HG02798 (cell line): ENCODE measurements at regions not wholly inside any gene's neighbourhood (a gene's known extent, or its start where the extent isn't known, plus 50 kb on each side); places are given as distances from the start of the nearest gene placed in this dataset.
A peak's percentile ranks its signal among the peaks of the same experiment; 100 is the strongest.

Source experiments
- ATAC-seq: cut with Tn5 transposase; IDR thresholded peaks from one replicate; pipeline ENCODE4 v1.9.1; 2021; ENCODE audit warnings: mild to moderate bottlenecking; ENCODE audit not compliant: unreplicated experiment, poor library complexity

DNA sequence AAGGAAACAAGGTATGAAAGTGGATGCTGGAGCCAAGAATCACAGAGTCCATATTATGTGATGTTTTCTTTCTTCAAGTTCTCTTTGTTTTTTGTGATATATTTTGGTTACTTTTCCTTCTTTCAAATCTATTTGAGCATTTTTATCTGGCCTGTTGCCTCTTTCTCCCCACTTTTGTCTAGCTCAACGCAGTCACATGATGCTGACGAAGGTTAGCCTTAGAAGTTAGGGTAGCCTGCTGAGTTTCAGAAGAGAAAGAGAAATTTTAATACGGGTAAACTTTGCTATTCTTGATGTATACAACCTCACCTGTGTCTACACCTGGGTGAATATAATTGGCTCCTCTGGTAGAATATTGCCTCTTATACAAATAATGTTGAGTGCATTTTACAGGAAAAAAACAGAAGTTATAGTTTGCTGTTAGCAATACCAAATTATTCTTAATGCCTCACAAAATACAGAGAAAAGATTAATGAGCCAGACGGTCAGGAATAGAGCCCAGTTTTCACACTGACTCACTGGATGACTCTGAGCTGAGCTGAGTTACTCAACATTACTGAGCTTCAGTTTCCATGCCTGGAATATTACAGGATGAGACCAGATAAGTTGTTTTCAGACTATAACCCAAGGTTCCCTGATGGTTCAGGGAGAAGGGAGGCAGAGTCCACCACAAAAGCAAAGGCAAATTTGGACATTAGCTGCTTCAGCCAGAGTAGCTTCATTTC is 161.6 kb upstream of the BDNF start:
- no peak for ATAC-seq

DNA sequence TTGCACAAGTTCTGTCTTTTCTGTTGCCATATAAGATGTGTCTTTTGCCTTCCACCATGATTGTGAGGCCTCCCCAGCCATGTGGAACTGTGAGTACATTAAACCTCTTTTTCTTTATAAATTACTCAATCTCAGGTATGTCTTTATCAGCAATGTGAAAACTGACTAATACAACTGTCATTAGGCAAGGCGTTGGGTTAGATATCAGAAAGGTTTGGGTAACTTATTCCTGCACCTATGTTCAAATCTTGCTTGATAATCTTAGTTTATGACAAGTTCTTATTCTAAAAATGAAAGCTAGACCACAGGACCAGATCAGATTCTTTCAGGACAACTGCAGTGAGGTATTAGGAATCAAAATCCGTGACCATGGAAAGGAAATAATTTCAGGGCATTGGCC is 160.6 kb upstream of the BDNF start:
- ATAC-seq: no peak

DNA sequence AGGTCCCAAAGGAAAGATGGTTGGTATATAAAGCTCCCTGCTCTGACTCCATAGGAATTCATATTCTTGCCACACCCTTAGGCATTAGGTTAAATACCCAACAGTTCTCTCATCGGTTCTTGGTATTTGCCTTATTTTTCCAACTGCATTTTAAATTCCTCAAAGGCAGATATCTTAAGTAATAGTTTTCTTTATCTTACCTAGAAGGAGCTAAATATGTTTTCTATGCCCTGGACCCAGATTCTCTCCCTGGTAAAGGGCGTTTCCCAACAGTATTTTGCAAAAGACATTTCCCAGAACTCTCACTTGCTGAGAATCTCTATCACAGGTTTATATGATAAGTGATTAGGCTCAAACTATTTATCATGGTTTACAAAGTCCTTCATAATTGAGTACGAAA is 158.6 kb upstream of the BDNF start:
- no peak for ATAC-seq

DNA sequence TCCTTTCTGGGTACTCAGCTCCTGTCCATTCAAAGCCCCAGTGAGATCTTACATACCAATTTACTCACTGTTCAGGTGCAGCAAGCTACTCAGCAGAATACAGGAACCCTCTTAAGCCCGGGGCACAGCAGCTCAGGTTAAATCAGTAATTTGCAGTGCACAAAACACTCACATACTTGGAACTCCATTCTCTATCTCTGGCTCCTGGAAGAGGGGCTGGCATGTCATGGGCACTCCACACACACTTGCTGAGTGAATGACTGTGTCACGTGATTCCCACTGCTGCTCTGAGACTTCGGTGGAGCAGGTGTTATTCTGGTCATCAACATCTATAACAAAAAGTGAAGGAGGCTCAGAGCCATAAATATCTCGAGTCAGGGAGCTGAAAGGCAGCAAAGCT is 157.3 kb upstream of the BDNF start:
- ATAC-seq: no peak

DNA sequence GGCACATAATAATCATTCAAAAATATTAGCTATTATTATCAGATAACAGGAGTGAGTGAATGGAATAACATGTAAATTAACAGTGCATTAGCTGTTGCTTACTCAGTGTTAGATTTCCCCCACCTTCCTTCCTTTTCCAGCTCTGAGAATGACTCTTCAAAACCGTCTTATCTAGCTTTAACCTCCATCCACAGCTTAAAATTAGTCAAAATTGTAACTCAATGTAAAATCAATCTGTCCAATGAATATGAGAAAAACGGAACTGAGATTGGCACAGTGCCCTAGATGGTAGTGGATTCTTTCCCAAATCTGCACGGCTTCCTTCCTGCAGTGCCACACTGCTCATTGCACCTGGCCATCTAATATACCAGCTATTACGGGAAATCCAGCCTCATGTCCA is 156.8 kb upstream of the BDNF start:
- ATAC-seq: no peak

DNA sequence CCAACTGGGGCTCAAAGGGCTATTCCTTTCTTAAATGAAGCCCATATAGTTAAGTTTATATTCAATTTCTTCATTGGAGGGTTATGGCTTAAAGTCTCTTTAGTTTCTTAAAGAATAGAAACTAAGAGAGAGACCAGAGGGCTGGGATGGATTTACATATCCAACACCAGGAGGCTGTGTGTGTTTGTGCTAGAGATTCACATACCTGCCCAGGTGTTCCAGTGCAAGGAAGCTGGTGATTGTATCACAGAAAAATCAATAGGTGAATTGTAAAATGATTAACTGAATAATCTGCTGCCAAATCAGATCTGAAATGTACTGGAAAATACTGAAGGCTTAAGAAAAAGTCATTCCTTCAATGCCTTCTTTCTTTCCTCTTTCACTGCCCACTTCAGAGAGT is 148.2 kb upstream of the BDNF start:
- ATAC-seq: no peak

DNA sequence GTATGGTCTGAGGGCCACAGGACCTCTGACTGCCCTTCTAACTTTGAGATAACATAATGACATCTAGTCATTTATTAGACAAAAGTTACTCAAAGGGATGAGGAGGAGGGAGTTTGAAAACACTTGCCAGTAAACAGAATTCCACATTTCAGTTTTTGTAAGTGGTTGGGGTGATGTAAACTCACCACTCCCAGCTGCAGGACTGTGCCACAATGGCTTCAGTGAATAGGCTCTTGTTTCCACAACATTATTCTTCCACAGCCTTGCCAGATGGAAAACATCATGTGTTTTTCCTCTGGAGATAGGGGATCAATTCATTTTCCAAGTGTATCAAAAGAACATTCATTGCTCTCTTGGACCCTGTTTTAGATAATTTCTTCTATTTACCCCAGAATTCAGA is 147.2 kb upstream of the BDNF start:
- ATAC-seq: no peak

DNA sequence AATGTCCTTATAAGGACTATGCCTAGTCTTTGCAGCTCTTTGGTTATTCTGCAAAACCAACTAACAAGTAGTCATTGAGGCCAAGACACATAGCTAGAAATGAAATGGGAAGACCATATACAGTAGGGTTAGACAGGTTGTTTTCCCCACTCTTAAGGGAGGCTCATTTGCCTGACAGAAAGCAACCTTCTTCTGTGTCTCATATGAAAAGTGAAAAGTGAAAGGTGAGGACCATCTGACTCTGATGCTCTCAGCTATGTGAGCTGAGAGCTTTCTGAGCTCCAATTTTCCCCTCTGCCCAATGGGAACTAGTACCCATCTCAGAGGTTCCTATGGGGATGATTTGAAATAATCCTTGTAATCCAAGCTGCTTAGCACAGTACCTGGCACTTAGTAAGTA is 142.0 kb upstream of the BDNF start:
- peak; percentile 58 for ATAC-seq

DNA sequence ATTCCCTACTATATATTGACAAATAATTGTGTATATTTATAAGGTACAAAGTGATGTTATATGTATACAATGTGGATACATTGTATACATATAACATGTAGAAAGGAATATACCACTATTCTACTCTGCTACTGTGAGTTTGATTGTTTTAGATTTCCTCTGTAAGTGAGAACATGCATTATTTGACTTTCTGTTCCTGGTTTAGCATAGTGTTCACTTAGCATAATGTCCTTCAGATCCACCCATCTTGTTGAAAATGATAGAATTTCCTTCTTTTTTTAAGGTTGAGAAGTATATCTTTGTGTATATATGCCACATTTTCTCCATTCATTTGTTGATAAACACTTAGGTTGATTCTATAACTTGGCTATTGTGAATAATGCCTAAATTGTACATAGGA is 140.8 kb upstream of the BDNF start:
- ATAC-seq: no peak

DNA sequence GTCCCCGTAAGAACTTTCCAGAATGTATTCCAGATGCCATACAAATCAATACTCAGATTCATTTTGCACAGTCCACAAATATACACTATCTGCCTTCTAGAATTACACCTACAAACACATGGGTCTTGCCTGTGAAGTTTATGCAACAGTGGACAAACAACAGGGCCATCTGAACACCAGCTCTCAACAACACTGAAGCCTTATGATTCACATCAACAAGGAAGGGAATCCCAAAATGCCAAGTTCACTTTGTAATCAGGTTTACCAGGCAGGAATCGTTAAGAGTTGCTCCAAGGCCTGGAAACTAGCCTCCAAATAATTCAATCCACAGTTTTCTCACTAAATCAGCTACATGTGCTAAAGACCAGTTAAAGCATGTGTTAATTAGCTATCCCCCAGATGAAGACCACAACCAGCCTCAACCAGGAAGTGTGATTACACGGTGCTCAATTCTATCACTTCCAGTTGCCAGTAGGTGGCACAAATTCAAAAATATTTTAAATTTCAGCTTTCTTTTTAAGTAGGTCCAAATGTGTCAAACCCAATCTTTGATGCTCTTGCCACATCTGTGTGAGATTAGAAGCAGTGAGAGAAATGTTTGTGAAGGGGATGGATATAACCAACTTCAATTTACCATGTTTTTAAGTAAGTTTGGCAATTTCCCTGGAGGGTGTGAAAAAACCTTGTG is 139.1 kb upstream of the BDNF start:
- no peak for ATAC-seq

DNA sequence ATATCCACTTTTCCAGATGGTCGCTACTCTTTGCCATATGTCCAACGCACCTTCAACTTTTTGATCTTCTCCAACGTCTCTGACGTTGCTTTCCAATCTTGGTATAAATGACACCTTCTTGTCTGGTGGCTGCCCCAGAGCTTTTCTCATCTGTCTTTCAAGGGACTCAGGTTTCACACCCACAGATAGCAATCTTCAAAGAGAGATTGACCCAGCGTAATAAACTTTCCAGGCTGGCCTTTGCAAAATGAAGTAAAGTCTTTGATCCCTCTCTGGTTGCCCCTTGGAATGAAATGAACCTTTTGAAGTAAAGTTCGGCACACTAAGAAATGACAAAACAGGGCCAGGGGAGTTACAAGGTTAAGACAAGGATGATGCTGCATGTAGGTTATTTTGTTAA is 138.4 kb upstream of the BDNF start:
- no peak for ATAC-seq

DNA sequence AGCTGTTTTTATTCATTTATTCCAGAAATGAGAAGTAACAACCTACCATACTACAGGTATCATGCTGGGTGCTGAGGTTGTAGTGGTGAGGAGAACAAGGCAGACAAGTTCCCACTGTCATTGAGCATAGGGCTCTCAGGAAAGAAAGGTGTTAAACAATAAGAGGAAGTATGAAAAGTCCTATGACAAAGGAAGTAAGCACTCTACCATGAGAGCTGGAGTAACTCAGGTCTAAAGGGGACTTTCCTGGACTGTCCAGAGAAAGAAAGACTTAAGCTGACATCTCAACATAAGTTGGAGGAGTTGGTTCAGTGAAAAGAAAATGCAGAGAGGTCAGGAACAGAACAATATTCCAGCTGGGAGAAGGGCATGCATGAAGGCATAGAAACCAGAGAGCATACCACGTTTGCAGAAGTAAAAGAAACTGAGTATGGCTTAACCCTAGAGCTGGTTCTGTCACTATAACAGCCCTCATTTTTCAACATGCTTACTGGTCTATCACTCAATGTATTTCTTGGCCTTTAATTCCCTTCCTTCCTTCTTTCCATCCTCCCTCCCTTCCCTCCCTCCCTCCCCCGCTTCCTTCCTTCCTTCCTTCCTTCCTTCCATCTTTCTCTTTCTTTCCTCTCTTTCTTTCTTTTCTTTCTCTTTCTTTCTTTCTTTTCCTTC is 137.8 kb upstream of the BDNF start:
- ATAC-seq: peak; percentile 88

DNA sequence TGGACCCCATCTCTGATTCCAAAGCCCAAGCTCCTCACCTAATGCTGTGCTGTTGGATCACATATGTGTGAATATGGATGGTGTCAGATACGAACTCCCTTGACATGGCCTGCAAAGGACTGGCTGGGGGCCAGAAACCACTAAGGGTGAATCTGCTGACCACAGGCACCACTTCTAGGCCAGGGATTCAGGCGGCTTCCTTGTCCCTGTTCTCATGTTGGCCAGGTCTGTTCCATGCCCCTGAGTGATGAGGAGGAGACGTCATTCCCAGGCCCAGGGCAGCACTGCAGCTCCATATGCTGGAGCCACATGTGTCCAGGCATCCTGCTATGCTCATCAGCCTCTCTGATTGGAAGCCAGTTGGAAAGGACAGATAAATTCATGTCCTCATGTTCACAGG is 130.0 kb upstream of the BDNF start:
- no peak for ATAC-seq

DNA sequence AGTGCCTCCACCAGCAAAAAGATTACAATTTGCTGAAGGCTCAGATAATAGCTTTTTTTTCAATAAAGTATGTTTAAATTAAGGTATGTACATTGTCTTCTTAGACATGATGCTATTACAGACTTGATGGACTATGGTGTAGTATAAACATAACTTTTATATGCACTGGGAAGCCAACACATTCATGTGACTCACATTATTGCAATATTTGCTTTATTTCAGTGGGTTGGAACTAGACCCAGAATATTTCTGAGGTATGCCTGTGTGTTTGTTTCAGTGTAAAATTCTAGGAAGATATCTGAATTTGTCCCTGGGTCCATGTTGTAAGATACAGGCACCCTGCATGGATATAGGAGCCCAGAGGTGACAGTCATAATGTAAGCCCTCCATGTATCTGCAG is 120.0 kb upstream of the BDNF start:
- no peak for ATAC-seq

DNA sequence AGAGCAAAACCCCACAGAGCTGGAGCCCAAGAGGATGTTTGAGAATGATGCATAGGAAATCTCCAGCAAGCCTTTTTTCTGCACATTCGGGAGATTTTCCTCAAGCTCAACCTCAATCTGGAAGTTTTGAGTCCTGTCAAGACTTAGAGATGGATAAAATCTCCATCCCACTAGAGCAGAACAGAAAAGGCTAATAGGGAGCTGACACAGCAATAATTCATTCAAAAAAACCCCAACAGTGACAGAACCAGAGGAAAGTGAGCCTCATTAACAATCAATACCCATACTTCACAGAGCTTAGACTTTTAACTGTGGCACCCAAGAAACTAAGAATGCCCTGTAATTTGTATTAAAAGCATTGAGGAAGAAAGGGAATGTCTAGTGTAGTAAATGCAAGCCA is 115.9 kb upstream of the BDNF start:
- ATAC-seq: no peak

DNA sequence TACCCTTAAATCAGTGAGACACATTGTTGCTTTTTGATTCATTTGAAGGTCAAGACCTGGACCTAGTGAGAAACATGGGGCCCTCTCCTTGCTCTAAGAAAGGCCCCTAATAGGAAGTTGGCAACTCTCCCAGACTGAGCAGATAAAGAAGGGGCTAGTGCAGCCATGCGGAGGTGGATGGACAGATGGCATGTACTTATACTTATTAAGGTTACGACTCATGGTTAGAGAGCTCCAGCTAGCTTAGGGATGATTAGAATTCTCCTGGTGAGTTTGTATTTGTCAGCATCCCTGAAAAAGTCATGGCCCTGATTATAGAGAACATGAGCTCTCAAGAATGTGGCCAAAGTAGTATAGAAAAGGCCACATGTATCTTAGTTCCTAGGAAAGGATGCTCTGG is 112.1 kb upstream of the BDNF start:
- ATAC-seq: no peak

DNA sequence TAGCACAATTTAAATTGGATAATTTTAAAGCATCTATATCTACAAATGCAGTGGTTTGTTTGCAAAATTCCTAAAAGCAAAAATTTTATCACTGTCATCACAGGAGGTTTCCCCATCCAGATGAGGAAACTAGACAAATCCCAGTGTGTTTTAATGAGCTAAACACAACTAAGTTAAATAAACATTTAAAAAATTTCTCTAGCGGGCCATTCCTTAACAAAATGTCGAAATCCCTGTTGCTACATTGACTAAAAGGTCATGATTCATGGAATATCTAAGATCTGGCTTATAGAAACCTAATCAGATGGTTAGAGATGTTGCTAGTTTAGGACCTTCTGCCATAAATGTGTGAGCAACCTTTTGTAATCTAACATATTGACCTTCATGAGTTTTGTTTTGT is 107.3 kb upstream of the BDNF start:
- no peak for ATAC-seq

DNA sequence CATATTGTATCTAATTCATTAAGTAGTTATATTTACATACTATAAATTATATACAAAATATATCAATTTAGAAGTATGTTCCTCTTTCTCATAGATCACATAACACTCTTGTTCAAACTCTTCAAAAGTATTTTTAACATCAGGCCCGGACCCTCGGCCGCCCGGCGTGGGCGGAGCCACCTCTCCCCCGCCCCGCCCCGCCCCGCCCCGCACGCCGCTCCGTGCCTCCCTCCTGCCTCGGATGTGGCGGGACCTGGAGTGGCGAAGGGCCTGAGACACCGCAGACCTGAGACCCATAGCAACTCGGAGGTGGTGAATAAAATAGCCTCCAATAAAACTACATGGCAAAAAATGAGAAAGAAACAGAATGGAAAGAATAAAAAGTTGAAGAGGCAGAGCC is 105.9 kb upstream of the BDNF start:
- ATAC-seq: no peak

DNA sequence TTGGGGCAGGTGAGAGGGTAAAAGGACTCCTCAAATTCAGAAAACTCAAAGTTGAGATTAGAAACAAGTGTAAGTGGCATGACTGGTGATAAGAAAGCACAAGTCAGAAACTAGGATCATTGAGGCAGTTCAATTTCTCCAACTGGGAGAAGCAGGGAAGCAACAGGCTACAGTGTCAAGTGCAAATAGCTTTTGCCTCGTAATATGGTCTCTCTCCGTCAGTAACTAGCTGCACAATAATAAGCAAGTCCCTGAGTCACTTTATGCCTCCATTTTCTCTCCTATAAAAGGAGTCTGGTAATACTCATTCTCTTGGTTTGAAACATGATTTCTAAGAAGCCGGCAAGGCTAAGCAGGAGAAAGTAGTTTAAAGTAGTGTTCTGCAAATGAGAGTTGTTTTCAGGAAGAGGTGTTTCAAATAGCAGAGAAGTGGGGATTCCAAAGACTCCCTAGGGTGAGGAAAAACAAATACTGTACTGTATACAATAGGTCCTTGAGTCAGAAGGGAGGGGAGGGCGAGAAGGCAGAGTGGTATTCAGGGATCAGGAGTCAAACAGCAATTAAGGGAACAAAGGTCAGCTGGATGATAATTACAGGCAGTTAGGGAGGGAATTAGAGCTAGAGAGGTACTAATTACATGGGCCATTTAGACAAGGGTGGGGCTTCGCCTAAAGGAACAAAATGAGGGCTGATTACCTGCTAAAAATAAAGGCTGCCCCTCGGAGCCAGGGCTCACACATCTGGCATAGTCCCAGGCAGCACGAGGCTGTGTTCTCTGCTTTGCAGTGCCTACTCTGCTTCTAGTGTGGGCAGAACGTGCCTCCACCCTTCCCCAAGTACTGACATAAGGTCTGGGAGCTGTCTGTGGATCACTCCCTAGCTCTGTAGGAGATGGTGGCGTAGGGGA is 96.0 kb upstream of the BDNF start:
- ATAC-seq: no peak

DNA sequence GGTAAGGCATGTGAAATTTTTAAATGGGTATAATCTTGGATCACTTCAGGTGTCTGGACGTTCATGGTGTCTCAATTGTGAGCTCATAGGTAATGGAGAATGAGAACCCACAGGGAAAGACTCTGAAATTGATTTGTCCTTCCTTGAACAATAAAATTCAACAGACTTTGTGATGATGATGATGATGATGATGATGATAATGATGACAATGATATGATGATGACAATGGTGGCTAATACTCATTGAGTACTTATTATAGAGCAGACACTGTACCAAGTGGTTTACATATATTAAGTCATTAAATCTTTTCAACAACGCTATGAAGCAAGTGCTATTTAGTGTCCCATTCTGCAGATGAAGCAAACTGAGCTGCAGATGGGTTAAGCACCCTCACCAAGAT is 86.6 kb upstream of the BDNF start:
- ATAC-seq: no peak

DNA sequence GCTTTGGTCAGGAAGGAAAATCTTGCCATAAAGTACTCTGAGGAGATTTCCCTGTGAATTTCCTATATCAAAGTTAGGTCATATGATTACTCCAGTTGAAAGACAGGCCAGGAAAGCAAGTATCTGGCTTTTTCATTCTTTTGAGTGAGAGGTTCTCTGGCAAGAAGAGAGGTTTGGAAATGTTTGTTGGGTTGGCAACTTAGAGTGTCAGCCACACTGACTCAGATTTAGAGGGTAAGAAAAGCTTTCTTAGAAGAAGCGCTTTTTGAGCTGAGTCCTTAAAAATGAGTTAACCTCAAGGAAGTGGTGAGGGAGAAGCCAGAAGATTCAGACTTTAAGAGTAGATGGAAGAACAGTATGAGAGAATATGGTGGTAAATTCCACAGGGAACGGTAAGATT is 86.1 kb upstream of the BDNF start:
- no peak for ATAC-seq
